ENCODE measurements at regions not wholly inside any gene's neighbourhood (a gene's known extent, or its start where the extent isn't known, plus 50 kb on each side); places are given as distances from the start of the nearest gene placed in this dataset.

DNA sequence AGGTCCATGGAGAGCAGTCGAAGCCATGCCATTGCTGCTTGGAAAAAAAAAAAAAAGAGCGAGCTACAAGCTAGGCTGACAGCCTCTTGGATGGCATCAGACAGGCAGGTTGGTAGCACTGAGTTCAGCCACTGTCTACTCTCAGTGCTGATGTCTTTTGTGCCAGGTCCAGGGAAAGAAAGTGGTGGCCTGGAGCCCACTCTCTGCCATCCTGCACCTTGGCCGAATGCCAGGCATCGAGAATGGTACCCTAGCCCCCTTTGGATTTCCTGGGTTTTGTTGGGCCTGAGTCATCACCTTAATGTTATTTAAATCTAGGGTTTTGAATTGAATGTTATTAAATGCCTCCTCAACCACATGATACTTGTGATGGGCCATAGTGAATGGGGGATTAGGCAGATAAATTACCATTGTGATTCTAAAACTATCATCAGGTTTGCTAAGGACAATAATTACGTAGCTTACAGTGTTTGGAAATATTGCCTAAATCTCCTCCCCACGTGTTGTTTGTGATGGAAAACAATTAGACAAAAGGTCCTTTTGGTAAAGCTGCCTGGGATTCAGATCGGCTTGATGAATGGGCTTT, 195.7 kb upstream of the GPR26 start (continued):
- TF ChIP-seq, protein P1, sequence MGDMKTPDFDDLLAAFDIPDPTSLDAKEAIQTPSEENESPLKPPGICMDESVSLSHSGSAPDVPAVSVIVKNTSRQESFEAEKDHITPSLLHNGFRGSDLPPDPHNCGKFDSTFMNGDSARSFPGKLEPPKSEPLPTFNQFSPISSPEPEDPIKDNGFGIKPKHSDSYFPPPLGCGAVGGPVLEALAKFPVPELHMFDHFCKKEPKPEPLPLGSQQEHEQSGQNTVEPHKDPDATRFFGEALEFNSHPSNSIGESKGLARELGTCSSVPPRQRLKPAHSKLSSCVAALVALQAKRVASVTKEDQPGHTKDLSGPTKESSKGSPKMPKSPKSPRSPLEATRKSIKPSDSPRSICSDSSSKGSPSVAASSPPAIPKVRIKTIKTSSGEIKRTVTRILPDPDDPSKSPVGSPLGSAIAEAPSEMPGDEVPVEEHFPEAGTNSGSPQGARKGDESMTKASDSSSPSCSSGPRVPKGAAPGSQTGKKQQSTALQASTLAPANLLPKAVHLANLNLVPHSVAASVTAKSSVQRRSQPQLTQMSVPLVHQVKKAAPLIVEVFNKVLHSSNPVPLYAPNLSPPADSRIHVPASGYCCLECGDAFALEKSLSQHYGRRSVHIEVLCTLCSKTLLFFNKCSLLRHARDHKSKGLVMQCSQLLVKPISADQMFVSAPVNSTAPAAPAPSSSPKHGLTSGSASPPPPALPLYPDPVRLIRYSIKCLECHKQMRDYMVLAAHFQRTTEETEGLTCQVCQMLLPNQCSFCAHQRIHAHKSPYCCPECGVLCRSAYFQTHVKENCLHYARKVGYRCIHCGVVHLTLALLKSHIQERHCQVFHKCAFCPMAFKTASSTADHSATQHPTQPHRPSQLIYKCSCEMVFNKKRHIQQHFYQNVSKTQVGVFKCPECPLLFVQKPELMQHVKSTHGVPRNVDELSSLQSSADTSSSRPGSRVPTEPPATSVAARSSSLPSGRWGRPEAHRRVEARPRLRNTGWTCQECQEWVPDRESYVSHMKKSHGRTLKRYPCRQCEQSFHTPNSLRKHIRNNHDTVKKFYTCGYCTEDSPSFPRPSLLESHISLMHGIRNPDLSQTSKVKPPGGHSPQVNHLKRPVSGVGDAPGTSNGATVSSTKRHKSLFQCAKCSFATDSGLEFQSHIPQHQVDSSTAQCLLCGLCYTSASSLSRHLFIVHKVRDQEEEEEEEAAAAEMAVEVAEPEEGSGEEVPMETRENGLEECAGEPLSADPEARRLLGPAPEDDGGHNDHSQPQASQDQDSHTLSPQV (IDR thresholded peaks at IDR 0.05) = no peak
- TF ChIP-seq HCFC1 (IDR thresholded peaks at IDR 0.05; ENCODE audit: low read depth, low read length) = no peak

DNA sequence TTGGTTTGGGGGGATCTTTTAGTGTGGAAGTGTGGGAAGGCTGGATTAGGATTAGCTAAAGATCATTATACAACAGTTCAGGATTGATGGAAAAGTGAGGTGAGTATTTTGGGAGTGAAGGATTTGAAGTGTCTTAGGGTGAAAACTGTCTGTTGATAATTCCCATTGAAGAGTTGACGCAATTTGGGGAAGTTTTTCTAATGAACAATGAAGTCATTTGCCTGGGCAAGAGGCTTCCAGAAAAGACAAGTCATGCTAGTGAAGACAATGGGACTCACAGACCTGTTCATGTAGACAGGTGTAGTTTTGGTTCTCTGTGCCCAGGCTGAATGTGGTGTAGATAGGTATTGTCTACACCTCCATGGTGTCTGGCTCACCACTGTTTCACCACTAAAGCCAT, 194.3 kb upstream of the GPR26 start:
- in situ Hi-C loops (cut with MboI) (no loop called here), intact Hi-C loops (cut with micrococcal nuclease) (no loop called here)
- FAIRE-seq = no peak
- 0% methylated on average over 1 of the region's 1 CpG for WGBS (ENCODE audit: insufficient coverage, low coverage, missing lambda C conversion rate)
- H3K9me3 ChIP-seq (replicated peaks; ENCODE audit: control insufficient read depth, insufficient read depth, low read depth, low read length) = no peaks in the 10 kb centered on the region
- ChIA-PET CTCF (ENCODE audit: low intra/inter-chr PET ratio) (no interaction called here), POLR2A (no interaction called here)
- no peak for DNase-seq (ENCODE audit: extremely low read depth in 1 of 4, low spot score in 3 of 4)
- H3K79me2 ChIP-seq (ENCODE audit: control insufficient read depth, insufficient read depth, low read length) = no peaks in the 10 kb centered on the region
- H3K9ac ChIP-seq (ENCODE audit: insufficient read depth in 1 of 2, low read depth in 2 of 2, low read length in 2 of 2) = no peak overlapping the region
- no peak for ATAC-seq
- H3K4me2 ChIP-seq (ENCODE audit: insufficient read depth, low read length) = no peak overlapping the region
- no peaks in the 10 kb centered on the region for H3K9me1 ChIP-seq (ENCODE audit: control insufficient read depth, insufficient read depth, low read length)
- H3K27ac ChIP-seq (ENCODE audit: extremely low read depth, low read depth, low read length) = no peak overlapping the region
- no TSS peak for BruUV-seq (replicated peaks)
- H3K4me3 ChIP-seq = no peak overlapping the region
- no peaks in the 10 kb centered on the region for H3K36me3 ChIP-seq (ENCODE audit: control insufficient read depth, insufficient read depth, low read length)
- H2AFZ ChIP-seq (ENCODE audit: low read depth, low read length) = no peak overlapping the region
- H3K4me1 ChIP-seq (replicated peaks in 1 of 2; ENCODE audit: control insufficient read depth in 2 of 2, insufficient read depth in 2 of 2, low read length in 2 of 2) = no peaks in the 10 kb centered on the region; a peak in 1 of 5 replicates
- H4K20me1 ChIP-seq (replicated peaks; ENCODE audit: control insufficient read depth, insufficient read depth, low read length) = no peaks in the 10 kb centered on the region
- no peaks in the 10 kb centered on the region; a peak in 2 of 5 replicates for H3K27me3 ChIP-seq (ENCODE audit: control insufficient read depth in 2 of 2, insufficient read depth in 2 of 2, low read length in 2 of 2)
- no peak for TF ChIP-seq HNRNPL (IDR thresholded peaks at IDR 0.05; ENCODE audit: low read depth, low read length)
- TF ChIP-seq, protein P2, sequence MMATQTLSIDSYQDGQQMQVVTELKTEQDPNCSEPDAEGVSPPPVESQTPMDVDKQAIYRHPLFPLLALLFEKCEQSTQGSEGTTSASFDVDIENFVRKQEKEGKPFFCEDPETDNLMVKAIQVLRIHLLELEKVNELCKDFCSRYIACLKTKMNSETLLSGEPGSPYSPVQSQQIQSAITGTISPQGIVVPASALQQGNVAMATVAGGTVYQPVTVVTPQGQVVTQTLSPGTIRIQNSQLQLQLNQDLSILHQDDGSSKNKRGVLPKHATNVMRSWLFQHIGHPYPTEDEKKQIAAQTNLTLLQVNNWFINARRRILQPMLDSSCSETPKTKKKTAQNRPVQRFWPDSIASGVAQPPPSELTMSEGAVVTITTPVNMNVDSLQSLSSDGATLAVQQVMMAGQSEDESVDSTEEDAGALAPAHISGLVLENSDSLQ (IDR thresholded peaks at IDR 0.05) = no peak
- TF ChIP-seq EHMT2 (IDR thresholded peaks at IDR 0.05) = no peak
- TF ChIP-seq ZNF175 (CRISPR knock-in tag; IDR thresholded peaks at IDR 0.05; ENCODE audit: low read depth) = no peak
- no peak for TF ChIP-seq TCFL5 (CRISPR knock-in tag; conservative IDR thresholded peaks at IDR 0.05)
- TF ChIP-seq, protein P3, sequence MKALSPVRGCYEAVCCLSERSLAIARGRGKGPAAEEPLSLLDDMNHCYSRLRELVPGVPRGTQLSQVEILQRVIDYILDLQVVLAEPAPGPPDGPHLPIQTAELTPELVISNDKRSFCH (CRISPR knock-in tag; IDR thresholded peaks at IDR 0.05) = no peak
- TF ChIP-seq, protein P3 (tag; IDR thresholded peaks at IDR 0.05) = no peak
- no peak for TF ChIP-seq POLR2B (IDR thresholded peaks at IDR 0.05; ENCODE audit: low read depth, partially characterized antibody)
- TF ChIP-seq NFE2 (IDR thresholded peaks at IDR 0.05; ENCODE audit: low read depth) = no peak
- TF ChIP-seq ZNF121 (CRISPR knock-in tag; conservative IDR thresholded peaks at IDR 0.05) = no peak
- TF ChIP-seq LARP7 (IDR thresholded peaks at IDR 0.05) = no peak
- TF ChIP-seq, protein P4, sequence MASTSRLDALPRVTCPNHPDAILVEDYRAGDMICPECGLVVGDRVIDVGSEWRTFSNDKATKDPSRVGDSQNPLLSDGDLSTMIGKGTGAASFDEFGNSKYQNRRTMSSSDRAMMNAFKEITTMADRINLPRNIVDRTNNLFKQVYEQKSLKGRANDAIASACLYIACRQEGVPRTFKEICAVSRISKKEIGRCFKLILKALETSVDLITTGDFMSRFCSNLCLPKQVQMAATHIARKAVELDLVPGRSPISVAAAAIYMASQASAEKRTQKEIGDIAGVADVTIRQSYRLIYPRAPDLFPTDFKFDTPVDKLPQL (IDR thresholded peaks at IDR 0.05; ENCODE audit: extremely low read depth, insufficient read length) = no peak
- no peak for TF ChIP-seq HNRNPK (IDR thresholded peaks at IDR 0.05; ENCODE audit: low read depth, low read length, poor library complexity, severe bottlenecking)
- TF ChIP-seq TBP (optimal IDR thresholded peaks at IDR 0.05; ENCODE audit: low read depth, low read length) = no peak
